NCI-H2029 (cell line): ENCODE measurements at regions not wholly inside any gene's neighbourhood (a gene's known extent, or its start where the extent isn't known, plus 50 kb on each side); places are given as distances from the start of the nearest gene placed in this dataset.
A peak's percentile ranks its signal among the peaks of the same experiment; 100 is the strongest.
"Not testable (repeated sequence)": the region's sequence is repeated elsewhere in the genome, so short reads cannot be mapped to it uniquely, and the experiment has no call there.

Experiments used
- DNase-seq: peaks from one replicate; lab custom pipeline; 2025; lab: John Stamatoyannopoulos, UW

DNA sequence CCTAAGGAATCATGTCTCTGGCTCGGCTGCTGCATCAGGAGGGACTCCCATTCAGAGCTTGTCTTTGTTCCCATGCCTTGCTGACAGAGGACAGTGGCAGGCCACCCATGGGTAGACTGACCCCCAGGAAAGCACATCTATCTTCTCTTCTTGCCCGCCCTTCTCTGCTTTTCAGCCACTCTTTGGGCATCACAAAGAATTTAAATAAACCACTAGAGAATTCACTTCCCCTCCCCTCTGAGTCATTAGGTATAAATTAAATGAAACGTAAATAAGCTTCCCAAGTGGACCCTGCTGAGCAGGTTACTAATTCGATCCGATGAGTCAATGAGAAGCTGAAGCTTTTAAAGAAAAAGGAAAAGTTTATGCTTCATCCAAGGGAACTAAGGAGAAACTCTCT is 97.0 kb downstream of the DRD1 start:
- no peak for DNase-seq

DNA sequence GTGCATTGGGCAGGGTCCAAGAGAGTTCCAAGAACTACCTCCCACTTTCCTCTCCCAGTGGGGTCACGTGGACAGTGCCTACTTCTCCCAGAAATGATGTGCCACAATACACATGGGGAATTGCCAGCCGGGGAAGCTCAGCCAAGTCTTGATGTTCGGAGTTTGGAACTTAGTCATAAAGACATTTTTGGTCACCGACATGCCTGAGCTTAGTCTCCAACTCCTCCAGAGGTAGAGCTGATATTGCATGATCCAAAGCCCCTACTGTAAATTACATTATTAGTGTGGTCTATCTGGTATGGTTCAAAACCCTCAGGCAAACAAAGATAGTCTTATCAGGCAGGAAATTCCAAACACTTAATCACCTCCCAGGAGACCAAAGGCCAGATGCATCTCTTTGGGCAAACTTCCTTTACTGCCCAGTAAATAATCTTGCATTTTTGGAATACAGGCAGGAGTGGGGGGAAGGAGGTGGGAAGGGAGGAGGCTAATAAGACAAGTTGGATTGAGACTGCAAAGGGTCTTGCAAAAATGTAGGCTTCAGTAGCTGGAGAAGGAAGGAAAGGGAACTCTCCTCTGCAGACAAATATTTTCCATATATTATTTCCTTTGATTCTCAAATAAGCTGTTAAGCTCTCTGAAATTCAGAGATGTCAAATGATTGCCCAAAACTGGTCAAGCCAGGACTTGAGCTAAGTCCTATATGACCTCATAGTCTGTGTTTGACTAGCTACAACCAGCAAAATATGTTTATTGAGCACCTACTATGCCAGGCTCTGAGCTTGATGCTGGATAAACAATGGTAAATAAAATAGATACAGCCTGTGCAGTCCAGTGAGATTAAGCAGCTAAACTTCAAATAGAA is 99.4 kb downstream of the DRD1 start:
- no peak for DNase-seq

DNA sequence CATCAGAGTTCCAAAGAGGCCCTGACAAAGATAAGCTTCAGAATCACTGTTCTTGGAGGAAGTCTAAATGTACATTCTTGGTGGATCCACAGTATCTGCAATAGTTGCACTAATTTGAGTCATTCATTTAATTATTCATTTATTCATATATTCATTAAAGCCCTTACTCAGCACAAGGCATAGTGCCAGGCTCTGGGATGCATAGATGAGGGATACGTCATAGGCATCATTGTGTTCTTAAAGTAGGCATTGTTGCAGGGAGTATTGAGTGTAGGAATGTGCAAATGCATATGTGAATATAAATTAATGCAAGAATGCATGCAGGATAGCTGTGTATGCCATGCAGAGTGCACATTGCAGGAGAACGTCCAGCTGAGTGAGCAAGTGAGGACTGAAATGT is 100.7 kb downstream of the DRD1 start:
- DNase-seq, result no peak

DNA sequence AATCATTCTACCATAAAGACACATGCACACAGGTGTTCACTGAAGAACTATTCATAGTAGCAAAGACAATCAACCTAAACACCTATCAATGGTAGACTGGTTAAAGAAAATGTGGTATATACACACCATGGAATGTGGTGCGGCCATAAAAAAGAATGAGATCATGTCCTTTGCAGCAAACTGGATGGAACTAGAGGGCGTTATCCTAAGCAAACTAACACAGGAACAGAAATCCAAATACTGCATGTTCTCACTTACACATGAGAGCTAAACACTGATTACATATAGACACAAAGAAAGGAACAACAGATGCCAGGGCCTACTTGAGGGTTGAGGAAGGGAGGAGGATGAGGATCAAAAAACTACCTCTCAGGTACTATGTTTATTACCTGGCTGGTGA is 103.8 kb downstream of the DRD1 start:
- DNase-seq, result peak; percentile 54

DNA sequence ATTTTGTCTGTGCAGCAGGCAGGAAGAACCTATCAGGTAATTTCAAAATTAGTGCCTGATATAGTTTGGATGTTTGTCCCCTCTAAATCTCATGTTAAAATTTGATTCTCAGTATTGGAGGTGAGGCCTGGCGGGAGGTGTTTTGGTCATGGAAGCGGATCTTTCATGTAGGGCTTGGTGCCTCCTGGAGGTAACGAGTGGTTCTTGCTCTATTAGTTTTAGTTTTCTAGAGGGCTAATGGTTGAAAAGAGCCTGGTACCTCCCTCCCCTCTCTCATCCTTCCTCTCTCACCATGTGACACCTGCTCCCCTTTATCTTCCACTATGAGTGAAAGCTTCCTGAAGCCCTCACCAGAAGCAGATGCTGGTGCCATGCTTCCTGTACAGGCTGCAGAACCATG is 106.3 kb downstream of the DRD1 start:
- no peak for DNase-seq

DNA sequence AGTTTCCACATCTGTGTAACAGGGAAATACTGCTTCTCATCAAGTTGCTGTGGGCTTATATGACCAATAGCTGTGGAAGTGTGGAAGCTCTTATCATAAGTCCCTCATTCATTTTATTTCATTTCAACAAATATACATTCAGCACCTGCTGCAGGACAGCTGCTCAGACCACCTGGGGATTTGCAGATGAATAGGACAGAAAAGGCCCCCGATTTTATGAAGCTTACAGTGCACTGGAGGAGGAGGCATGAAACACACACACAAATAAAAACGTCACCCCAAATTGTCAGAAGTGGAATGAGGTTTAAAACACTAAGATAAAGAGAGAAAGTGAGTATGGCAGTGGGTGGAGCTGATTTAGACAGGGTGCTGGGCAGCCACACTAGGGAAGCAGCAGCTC is 107.2 kb downstream of the DRD1 start:
- no peak for DNase-seq

DNA sequence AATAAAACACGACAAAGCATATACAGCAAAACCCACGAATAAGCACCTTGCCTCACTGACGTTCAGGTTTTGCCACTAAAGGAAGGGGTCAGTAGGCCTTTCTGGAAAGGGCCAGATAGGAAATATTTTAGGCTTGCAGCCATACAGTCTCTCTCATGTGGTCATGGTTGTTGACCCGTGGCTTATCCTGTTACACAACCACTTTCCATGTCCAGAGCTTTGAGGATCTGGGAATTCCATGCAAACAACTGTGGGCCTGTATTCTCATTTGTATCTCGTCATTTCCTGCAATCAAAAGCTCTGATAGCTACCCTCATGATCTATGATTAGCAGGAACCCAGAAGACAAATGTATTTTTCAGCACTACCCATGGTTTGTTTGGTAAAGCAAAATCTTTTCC is 108.3 kb downstream of the DRD1 start:
- DNase-seq, result no peak

DNA sequence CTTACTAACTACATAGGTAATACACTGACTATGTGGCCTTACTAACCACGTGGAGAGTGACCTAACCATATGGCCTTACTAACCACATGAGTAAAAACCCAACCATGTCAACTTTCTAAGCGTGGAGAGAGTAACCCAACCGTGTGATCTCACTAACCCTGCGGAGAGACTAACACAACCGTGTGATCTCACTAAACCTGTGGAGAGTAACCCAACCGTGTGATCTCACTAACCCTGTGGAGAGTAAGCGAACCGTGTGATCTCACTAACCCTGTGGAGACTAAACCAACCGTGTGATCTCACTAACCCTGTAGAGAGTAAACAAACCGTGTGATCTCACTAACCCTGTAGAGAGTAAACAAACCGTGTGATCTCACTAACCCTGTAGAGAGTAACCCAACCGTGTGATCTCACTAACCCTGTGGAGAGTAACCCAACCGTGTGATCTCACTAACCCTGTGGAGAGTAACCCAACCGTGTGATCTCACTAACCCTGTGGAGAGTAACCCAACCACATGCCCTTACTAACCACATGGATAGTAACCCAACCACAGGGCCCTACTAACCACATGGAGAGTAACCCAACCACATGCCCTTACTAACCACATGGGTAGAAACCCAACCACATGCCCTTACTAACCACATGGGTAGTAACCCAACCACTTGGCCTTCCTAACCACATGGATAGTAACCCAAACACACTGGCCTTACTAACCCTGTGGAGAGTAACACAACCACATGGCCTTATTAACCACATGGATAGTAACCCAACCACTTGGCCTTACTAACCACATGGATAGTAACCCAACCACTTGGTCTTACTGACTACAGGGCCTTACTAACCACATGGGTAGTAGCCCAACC is 112.6 kb downstream of the DRD1 start:
- DNase-seq, result not testable (repeated sequence)

DNA sequence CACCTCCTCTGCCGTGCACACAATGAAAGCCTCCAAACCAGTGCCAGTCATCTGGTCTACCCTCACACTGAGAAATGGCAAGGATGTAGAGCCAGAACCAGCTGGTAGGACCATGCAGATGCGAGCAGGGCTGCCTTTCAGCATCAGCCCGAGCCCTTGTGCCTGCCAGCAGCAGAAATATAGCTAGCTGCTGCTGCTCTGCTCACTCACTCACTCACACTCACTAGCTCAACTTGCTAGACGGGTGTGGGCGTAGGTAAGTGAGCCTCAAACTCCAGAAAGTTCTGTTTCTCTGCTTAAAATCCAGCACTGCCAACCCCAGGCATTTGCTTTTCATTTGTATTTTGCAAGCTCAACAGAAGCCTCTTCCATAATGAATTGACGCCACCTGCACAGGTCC is 114.0 kb downstream of the DRD1 start:
- DNase-seq, result no peak

DNA sequence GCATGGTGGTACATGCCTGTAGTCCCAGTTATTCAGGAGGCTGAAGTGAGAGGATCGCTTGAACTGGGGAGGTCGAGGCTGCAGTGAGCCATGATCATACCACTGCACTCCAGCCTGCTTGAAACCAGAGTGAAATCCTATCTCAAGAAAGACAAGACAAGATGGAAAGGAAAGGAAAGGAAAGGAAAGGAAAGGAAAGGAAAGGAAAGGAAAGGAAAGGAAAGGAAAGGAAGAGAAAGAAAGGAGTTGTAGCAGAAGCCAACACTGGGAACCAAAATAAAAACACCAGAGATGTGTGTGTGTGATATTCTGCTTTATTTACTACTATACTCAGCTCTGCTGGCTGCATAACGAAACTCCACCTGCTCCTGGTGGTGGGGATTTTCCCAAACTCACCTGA is 115.3 kb downstream of the DRD1 start:
- no peak for DNase-seq

DNA sequence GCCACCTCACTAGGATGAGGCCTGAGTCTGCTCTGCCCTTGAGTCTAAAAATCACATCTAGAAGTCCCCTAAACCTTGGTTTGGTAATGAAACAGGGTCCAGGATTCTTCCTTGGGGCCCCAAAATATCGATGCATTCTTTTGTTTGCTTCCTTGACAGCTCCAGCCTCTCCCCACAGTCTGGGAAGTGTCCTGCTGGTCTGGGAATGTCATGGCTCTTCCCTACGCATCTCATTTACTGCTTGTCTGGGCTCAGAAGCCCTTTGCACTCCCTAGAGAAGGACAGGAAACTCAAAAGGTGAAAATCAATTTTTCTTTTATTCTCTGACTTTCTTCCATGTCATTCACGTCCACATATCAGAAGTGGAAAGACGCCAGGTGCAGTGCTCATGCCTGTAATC is 115.8 kb downstream of the DRD1 start:
- DNase-seq, result no peak

DNA sequence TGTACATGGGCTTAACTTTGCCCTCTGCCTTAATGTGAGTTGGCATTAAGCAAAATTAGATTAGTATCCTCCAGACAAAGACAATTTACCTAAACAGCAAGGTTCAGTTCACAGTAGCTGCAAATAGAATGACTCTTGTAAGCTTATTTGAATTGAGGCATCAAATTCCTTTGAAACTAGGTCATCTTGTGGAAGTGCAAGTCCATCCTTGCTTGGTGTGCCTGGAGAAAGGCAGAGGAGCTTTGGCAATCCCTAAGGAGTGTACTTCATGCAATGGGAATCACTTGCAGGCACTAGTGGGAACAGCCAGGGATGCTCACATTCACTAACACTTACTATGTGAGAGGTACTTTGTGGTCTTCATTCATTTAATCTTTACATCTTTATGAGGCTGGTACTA is 118.3 kb downstream of the DRD1 start:
- DNase-seq, result no peak

DNA sequence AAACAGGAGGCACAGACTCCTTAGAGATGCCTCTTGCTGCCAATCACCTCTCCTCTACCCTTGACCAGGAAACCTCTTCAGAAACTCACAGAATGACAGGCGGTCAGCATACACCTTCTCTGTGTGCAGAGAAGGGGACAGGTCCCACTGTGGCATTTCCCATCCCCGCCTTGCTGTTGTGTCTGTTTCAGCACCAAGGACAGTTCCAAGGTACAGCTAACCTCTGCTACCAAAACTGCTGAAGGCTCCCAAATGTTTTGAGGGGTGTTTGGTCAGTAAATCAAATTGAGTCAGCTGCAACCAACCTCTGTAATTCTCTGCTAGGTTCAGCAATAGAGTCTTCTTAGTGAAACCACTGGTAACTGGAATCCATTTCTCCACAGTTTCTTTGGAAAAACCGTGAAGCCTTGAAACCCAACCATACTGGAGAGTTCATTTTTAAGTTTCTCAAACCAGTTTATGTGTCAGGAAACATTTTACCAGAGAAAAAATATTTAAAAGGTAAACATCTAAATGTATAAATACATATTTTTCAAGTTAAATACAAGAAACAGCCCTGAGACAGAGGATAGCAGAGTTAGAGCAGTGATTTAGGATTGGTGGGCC is 122.0 kb downstream of the DRD1 start:
- no peak for DNase-seq

DNA sequence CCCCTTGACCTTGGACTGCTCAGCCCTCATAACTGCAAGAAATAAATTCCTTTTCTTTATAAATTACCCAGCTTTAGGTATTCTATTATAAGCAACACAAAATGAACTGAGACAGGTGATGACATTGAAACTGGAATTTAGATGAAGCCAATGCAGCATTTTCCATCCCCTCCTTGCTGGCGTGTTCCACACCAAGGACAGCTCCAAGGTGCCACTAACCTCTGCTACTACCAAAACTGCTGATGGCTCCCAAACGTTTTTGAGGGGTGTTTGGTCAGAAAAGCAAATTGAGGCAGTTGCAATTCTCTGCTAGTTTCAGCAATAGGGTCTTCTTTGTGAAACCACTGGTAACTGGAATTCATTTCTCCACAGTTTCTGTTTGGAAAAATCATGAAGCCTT is 124.8 kb downstream of the DRD1 start:
- DNase-seq, result no peak

DNA sequence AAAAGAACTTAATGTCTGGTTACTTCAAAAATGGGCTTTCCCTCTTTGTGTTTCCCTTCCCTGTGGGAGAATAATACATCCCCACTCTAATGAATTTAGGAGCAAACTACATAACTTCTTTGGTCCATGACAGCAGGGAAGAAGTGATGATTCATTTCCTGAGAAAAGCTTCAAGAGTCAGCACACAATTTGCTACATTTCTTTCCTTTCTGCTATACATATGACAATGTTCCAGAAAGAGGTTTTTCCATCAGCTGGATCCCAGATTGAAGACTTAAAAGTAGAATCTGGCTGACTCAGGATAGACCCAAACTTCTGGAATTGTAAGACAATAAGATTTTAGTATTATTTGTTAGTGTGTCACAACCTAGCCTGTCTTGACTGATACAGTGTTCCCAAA is 126.1 kb downstream of the DRD1 start:
- no peak for DNase-seq

DNA sequence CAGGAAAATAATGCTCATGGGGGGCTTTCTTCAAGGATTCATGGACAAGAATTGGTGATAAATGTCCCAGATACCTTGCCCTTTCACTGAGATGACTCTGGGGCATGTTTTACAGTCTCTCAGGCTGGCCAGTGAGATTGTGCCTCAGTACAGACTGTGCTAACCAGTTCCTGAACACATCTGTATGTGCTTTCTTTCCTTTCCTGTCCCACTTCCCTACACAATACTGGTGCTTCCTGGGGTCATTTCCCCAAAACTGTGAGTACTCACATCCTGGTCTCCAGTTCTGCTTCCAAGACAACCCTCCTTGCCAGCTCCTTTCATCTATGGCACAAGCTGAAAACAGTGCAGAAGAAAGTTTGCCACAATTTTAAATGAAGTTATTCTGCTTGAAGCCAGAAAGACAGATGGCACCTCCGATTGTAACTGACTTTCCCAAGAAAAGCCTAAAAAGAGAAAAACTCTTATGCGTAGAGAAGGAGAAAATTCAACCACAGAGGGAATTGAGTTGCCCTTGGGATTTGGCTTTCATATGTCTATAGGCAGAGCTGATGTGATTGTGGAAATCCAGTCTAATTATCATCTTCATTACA is 134.7 kb downstream of the DRD1 start:
- no peak for DNase-seq

DNA sequence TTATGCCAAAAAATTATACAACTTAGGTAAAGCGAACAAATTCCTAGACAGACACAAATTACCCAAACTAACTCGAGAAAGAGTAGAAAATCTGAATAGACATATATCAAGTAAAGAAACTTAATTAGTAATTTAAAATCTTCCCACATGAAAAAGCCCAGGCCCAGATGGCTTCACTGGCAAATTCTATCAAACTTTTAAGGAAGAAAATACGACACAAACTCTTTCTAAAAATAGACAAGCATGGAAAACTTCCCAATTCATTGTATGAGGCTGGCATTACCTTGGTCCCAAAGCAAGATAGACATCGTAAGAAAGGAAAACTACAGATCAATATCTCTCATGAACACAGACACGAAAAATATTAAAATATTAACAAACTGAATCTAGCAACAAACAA is 135.3 kb downstream of the DRD1 start:
- DNase-seq, result no peak

DNA sequence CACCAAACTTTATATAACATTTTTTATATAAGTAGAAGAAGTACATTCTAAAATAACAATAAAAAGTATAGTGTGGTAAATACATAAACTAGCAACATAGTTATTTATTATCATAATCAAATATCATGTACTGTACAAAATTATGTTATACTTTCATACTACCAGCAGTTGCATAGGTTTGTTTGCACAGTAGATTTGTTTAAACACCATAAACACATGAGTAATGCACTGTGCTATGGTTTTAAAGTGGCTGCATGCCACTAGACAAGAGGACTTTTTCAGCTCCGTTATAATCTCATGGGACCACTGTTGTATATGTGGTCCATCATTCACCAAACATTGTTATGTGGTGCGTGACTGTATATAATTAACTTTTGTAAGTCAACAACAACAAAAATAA is 137.6 kb downstream of the DRD1 start:
- no peak for DNase-seq

DNA sequence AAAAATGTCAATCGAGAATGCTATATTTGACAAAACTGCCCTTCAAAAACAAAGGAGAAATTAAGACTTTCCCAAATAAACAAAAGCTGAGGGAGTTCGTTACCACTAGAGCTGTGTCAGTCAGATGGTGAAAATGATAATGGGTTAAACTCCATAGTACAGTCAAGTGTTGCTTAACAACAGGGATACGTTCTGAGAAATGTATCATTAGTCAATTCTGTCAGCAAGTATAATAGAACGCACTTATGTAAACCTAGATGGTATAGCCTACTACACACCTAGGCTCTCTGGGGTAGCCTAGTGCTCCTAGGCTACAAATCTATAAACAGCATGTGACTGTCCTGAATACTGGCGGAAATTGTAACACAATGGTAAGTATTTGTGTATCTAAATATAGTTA is 138.7 kb downstream of the DRD1 start:
- DNase-seq, result no peak

DNA sequence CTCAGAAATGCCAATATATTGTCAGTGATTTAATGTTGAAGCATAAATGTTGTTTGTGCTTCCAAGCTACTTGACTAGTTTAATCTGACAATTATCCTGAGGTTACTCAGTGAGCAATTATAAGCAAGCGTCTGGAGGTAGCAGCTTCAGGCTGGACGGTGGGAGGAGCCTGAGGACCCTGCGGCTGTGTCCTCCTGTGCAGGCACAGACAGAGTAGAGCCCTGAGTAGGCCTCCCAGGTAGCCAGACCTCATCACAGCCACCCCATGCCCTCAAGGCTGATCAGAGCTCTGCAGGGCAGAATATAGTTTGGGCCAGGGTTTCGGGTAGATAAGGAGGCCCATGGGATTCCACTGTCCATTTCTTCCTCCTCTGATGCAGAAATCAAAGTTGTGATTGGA is 153.6 kb downstream of the DRD1 start:
- no peak for DNase-seq

DNA sequence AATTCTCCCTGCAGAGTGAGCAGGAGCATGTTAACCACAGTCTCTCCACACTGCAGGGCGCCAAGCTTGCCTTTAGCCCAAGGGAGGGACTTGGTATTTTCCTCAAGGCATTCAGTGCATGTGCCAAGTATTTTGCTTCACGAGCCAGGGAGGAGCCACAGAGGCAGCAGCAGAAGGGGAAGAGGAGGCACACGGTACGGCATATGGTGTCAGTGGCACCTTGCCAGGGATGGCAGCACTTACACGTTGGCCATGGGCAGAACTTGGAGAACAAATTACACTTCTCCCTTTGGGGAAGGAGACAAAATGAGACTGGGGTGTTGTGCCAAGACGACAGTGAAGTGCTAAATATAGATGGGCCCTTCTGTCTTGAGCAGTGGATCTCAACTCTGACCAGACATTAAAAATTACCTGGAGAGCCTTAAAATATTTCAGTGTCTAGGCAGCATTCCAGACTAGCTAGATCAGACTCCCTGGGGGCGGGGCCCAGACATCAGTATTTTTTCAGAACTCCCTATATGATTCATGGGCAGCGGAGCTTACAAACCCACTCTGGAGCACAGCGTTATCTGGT is 155.8 kb downstream of the DRD1 start:
- no peak for DNase-seq

DNA sequence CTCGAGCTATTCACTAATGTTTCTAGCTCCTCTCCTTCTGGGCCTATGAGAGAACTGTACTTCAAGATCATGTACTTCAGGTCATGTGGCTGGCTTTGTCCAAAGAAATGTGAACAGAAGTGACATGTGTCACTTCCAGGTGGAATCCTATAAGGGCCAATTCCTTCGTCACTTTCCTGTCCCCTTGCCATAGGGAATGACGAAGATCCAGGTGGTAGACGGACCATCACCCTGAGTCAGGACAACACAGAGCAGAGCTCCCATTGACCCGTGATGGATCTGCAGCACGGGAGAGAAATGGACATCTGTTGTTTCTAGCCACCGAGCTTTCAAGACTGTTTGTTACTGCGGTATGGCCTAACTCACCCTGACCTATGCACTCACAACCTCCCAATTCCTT is 157.0 kb downstream of the DRD1 start:
- no peak for DNase-seq
